ENCODE measurements at regions not wholly inside any gene's neighbourhood (a gene's known extent, or its start where the extent isn't known, plus 50 kb on each side); places are given as distances from the start of the nearest gene placed in this dataset.

- Histone ChIP-seq H3K27me3 (peaks cover 0 to 44% (median 0%) of the 10 kb centered on the region in 4 donors), H3K27ac (replicated peaks in 1 of 4) (no peak overlapping the region), H3K4me1 (no peaks in the 10 kb centered on the region), H3K9me3 (no peaks in the 10 kb centered on the region), H3K36me3 (no peaks in the 10 kb centered on the region), H3K4me3 (no peak overlapping the region)
- no peak for DNase-seq (ENCODE audit: extremely low spot score)
- TF ChIP-seq, protein P1, sequence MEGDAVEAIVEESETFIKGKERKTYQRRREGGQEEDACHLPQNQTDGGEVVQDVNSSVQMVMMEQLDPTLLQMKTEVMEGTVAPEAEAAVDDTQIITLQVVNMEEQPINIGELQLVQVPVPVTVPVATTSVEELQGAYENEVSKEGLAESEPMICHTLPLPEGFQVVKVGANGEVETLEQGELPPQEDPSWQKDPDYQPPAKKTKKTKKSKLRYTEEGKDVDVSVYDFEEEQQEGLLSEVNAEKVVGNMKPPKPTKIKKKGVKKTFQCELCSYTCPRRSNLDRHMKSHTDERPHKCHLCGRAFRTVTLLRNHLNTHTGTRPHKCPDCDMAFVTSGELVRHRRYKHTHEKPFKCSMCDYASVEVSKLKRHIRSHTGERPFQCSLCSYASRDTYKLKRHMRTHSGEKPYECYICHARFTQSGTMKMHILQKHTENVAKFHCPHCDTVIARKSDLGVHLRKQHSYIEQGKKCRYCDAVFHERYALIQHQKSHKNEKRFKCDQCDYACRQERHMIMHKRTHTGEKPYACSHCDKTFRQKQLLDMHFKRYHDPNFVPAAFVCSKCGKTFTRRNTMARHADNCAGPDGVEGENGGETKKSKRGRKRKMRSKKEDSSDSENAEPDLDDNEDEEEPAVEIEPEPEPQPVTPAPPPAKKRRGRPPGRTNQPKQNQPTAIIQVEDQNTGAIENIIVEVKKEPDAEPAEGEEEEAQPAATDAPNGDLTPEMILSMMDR (IDR thresholded peaks at IDR 0.05) = no peak
- TF ChIP-seq POLR2AphosphoS5 (IDR thresholded peaks at IDR 0.05) (no peak), POLR2A (IDR thresholded peaks at IDR 0.05; ENCODE audit: low read depth) (no peak), EP300 (IDR thresholded peaks at IDR 0.05) (no peak)
- intact Hi-C loops (cut with DNase I) = no loop called here
- 75% methylated on average over 6 of the region's 6 CpGs for WGBS
Observed at GRCh38 chr1:17941431-17942189, 166.0 kb upstream of the IGSF21 start.

DNA sequence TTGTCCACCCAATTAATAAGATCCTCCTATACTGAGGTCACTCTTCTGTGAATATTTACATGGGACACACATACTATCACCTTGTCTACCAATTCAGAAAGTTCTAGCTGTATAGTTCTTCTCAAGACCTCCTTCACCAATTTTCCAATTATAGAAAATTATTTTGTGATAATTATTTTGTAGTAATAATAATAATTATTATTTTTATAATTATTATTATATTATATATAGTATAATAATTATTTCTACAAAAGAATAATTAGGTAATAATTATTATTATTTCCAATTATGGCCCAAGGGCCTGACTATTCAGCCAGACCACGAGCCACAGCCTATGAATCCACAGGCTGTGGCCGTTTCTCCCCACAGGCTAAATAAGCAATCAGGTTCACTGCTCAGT lies 164.1 kb upstream of the IGSF21 start:
- Histone ChIP-seq H3K4me3 (no peak overlapping the region), H3K27ac (replicated peaks in 1 of 4) (no peak overlapping the region), H3K36me3 (no peaks in the 10 kb centered on the region), H3K9me3 (no peaks in the 10 kb centered on the region), H3K4me1 (no peaks in the 10 kb centered on the region), H3K27me3 (peaks cover 0 to 48% (median 0%) of the 10 kb centered on the region in 4 donors)
- no peak for TF ChIP-seq POLR2AphosphoS5 (IDR thresholded peaks at IDR 0.05)
- TF ChIP-seq, protein P1 (IDR thresholded peaks at IDR 0.05) = no peak
- TF ChIP-seq EP300 (IDR thresholded peaks at IDR 0.05) = no peak
- TF ChIP-seq POLR2A (IDR thresholded peaks at IDR 0.05; ENCODE audit: low read depth) = no peak
- no peak for DNase-seq (ENCODE audit: extremely low spot score)
- intact Hi-C loops (cut with DNase I) = no loop called here
- 80% methylated on average over 2 of the region's 2 CpGs for WGBS

GRCh38 chr1:17944646-17945045 lies 163.0 kb upstream of the IGSF21 start:
- Histone ChIP-seq H3K27me3 (peaks cover 0 to 52% (median 0%) of the 10 kb centered on the region in 4 donors), H3K36me3 (no peaks in the 10 kb centered on the region), H3K4me3 (no peak overlapping the region), H3K27ac (replicated peaks in 1 of 4) (no peak overlapping the region), H3K4me1 (no peaks in the 10 kb centered on the region), H3K9me3 (no peaks in the 10 kb centered on the region)
- WGBS = 68% methylated on average over 4 of the region's 4 CpGs
- intact Hi-C loops (cut with DNase I) = no loop called here
- no peak for DNase-seq (ENCODE audit: extremely low spot score)
- TF ChIP-seq, protein P1 (IDR thresholded peaks at IDR 0.05) = no peak
- no peak for TF ChIP-seq EP300 (IDR thresholded peaks at IDR 0.05)
- no peak for TF ChIP-seq POLR2AphosphoS5 (IDR thresholded peaks at IDR 0.05)
- no peak for TF ChIP-seq POLR2A (IDR thresholded peaks at IDR 0.05; ENCODE audit: low read depth)

DNA sequence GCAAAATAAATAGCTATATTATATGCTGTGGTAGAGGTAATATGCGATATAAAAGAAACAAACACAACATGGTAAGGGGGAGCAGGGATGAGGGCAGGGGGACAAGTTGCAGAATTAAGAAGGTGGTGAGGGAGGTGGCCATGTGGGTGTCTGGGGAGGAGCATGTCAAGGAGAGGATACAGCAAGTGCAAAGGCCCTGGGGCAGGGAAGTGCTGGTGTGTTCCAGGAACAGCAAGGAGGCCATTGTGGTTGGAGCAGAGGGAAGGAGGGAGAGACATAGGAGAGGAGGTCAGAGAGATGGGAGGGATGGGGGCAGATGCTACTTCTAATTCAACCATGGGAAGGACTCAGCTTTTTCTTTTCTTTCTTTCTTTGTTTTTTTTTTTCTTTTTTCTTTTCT lies 161.2 kb upstream of the IGSF21 start:
- no peaks in the 10 kb centered on the region for H3K9me3 ChIP-seq
- H3K4me3 ChIP-seq = no peak overlapping the region
- 94% methylated on average over 1 of the region's 1 CpG for WGBS
- TF ChIP-seq POLR2AphosphoS5 (IDR thresholded peaks at IDR 0.05) (no peak), EP300 (IDR thresholded peaks at IDR 0.05) (no peak), POLR2A (IDR thresholded peaks at IDR 0.05; ENCODE audit: low read depth) (no peak)
- TF ChIP-seq, protein P1 (IDR thresholded peaks at IDR 0.05) = no peak
- H3K27me3 ChIP-seq = peaks cover 0 to 58% (median 4%) of the 10 kb centered on the region in 4 donors
- H3K4me1 ChIP-seq = no peaks in the 10 kb centered on the region
- H3K27ac ChIP-seq (replicated peaks in 1 of 4) = no peak overlapping the region
- intact Hi-C loops (cut with DNase I) = no loop called here
- H3K36me3 ChIP-seq = no peaks in the 10 kb centered on the region
- DNase-seq (ENCODE audit: extremely low spot score) = no peak
